ENCODE measurements at regions not wholly inside any gene's neighbourhood (a gene's known extent, or its start where the extent isn't known, plus 50 kb on each side); places are given as distances from the start of the nearest gene placed in this dataset.

GRCh38 chr1:192448026-192448578, 127.5 kb upstream of the RGS1 start:
- TF ChIP-seq POLR2AphosphoS5 (IDR thresholded peaks at IDR 0.05), result no peak
- no peak for TF ChIP-seq CTCF (IDR thresholded peaks at IDR 0.05)

All from stomach (tissue), 4 donors.